ENCODE measurements at regions not wholly inside any gene's neighbourhood (a gene's known extent, or its start where the extent isn't known, plus 50 kb on each side); places are given as distances from the start of the nearest gene placed in this dataset.

- TF ChIP-seq POLR2AphosphoS5 (IDR thresholded peaks at IDR 0.05; ENCODE audit: low read depth, low read length) (no peak), SIN3A (IDR thresholded peaks at IDR 0.05; ENCODE audit: borderline replicate concordance, insufficient read depth, low read length) (no peak), REST (IDR thresholded peaks at IDR 0.05; ENCODE audit: insufficient read depth in 1 of 2, low read depth in 2 of 2, low read length in 2 of 2) (no peak)
Measured at GRCh38 chr6:81682858-81683620, 69.4 kb downstream of the TENT5A start.

Measured in PFSK-1 (cell line).